HepG2 (cell line): ENCODE measurements at regions not wholly inside any gene's neighbourhood (a gene's known extent, or its start where the extent isn't known, plus 50 kb on each side); places are given as distances from the start of the nearest gene placed in this dataset.

Source experiments
- ARHGAP35 ChIP-seq: sonication (generic); formaldehyde crosslinking; IDR thresholded peaks from 2 replicates; pipeline ENCODE4 v1.9.0; 2022; ENCODE audit warnings: mild to moderate bottlenecking, inconsistent platforms, moderate library complexity, missing genetic modification reagents, borderline replicate concordance
- GTF2F1 ChIP-seq: fragments of 150-350 bp; IDR thresholded peaks from 2 replicates; pipeline ENCODE4 v1.6.1; 2014; ENCODE audit warnings: low read length
- SMAD1 ChIP-seq: sonication (generic); formaldehyde crosslinking; IDR thresholded peaks from 2 replicates; pipeline ENCODE4 v1.4.0; 2020; ENCODE audit warnings: missing genetic modification reagents, low read depth, mild to moderate bottlenecking, borderline replicate concordance
- TF ChIP-seq, protein P1 (sequence below): sonication (generic); formaldehyde crosslinking; IDR thresholded peaks from 2 replicates; pipeline ENCODE4 v1.5.0; 2020; ENCODE audit warnings: mild to moderate bottlenecking, missing genetic modification reagents, moderate library complexity

DNA sequence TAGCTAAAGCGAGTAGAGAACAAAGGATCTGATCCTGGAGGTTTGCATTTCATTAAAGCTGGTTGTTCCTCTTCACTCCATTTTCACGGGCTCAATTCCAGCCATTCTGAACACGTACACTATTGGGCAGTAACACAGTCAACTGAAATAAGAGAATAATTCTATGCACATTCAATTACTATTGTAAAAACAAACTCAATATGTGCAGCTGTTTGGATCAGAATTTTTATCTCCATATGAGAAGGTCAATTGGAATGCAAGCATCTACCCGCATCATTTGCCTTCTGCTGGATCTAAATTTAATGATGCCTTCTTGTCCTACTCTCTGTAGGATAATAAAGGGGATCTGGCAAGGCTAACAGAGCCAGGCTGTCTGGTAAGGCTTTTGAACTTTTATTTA is 562.8 kb upstream of the CCDC179 start:
- TF ChIP-seq SMAD1 (CRISPR knock-in tag) (no peak), GTF2F1 (no peak), ARHGAP35 (CRISPR knock-in tag) (no peak)
- TF ChIP-seq, protein P1, sequence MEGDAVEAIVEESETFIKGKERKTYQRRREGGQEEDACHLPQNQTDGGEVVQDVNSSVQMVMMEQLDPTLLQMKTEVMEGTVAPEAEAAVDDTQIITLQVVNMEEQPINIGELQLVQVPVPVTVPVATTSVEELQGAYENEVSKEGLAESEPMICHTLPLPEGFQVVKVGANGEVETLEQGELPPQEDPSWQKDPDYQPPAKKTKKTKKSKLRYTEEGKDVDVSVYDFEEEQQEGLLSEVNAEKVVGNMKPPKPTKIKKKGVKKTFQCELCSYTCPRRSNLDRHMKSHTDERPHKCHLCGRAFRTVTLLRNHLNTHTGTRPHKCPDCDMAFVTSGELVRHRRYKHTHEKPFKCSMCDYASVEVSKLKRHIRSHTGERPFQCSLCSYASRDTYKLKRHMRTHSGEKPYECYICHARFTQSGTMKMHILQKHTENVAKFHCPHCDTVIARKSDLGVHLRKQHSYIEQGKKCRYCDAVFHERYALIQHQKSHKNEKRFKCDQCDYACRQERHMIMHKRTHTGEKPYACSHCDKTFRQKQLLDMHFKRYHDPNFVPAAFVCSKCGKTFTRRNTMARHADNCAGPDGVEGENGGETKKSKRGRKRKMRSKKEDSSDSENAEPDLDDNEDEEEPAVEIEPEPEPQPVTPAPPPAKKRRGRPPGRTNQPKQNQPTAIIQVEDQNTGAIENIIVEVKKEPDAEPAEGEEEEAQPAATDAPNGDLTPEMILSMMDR (CRISPR knock-in tag): no peak
